ENCODE measurements at regions not wholly inside any gene's neighbourhood (a gene's known extent, or its start where the extent isn't known, plus 50 kb on each side); places are given as distances from the start of the nearest gene placed in this dataset.

DNA sequence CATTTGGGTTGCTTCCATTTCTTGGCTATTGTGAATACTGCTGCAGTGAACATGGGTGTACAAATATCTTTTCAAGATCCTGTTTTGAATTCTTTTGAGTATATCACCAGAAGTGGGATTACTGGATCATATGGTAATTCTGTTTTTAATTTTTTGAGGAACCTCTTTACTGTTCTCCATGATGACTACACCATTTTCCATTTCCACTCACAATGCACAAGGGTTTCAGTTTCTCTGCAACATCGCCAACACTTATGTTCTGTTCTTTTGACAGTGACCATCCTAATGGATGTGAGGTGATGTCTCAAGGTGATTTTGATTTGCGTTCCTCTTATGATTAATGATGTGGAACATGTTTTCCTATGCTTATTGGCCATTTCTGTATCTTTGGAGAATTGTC is 214.4 kb upstream of the ZFP64 start:
- no peak for DNase-seq

DNA sequence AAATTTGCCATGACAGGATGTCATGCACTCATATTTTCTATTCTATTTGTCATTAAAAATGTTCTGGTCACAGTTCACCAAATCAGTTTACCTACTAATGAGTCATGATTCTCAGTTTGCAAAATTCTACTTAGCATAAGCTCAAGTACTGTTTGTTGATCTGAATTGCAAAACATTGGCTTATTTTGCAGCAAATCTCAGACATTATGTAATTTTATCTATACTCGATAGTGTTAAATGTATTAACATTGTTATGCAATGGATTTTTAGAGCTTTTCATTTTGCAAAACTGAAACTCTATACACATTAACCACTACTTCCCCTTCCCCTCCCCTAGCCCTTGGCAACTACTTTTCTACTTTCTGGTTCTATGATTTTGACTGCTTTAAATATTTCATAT is 213.8 kb upstream of the ZFP64 start:
- no peak for DNase-seq

DNA sequence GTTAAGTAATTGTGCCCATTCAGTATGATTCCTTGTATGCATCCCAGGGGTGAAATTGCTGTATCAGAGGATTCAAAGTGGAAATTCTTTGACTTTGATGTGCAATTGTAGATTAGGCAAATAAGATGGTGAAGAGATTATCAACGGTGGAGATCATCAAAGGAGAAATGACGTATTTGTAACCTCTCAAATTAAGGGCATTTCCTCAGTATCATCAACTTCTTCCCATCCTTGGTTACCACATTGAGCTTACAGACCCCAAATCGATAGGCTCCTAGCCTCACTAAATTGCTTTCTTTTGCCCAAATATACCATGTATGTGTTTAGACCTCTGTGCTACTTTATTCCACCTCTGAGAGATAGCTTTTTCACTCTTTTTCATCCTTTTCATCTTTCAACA is 213.1 kb upstream of the ZFP64 start:
- DNase-seq, result no peak

DNA sequence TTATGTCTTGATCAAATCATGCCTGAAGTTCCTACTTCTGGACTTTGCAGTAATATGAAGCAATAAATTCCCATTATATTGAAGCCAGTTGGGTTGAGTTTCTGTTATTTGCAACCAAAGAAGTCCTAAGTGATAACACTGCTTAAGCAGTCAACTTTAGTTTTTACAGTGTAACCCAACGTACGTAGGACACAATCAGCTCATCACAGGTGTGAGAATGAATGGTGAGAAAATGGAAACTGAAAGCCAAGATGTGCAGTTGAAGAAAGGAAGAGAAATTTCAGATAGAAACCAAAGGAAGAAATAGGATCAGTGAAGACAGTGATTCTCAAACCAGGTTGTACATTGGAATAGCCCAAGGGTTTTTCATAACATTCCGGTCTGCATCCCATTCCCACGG is 211.4 kb upstream of the ZFP64 start:
- no peak for DNase-seq

DNA sequence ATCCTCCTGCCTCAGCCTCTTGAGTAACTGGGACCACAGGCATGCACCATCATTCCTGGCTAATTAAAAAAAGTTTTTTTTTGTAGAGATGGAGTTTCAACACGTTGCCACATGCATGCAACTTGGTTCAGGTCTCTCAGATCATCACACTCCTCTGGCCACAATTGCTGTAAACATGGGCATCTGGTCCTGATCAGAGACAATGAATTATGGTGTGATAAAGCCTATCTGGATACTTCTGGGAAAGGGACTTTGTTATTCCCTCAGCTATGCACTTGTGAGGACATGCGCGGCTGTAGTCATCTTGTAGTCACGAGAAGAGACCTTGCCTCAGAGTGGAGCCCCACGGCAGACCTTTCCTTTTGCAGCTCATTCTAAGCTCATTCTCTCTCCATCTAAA is 210.9 kb upstream of the ZFP64 start:
- DNase-seq, result no peak

DNA sequence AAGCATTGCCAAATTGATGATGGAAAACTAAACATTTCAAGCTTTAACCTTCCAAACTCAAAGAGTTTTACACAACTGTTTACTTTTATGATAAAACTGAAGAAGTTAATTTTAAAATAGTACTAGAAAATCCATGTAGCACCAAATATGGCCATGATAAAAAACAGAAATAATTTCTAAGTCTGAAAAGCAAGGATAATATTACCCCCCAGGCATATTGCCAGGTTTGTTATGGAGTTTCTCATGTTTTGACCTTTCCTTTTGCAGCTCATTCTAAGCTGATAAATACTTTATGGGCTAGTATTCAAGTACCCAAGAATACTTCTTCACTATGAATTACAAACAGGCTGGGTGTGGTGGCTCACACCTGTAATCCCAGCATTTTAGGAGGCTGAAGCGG is 209.9 kb upstream of the ZFP64 start:
- DNase-seq, result no peak

DNA sequence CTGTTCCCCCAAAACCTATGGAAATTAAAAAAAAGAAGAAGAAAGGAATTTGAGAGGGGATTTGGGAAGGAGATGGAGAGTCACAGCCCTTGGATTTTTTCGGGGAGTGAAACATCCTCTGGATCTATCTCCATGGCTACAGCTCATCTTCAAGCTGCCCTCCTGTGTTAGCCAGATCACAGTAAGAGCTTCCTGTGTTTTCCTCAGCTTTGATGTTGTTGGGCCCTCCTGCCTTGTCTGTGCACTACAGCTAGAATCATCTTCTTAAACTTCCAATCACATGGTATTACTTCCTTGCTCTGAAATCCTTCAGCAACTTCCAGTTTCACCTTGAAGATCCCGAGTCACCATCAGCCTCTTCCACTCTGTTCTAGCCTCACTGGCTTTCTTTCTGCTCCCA is 207.8 kb upstream of the ZFP64 start:
- no peak for DNase-seq

DNA sequence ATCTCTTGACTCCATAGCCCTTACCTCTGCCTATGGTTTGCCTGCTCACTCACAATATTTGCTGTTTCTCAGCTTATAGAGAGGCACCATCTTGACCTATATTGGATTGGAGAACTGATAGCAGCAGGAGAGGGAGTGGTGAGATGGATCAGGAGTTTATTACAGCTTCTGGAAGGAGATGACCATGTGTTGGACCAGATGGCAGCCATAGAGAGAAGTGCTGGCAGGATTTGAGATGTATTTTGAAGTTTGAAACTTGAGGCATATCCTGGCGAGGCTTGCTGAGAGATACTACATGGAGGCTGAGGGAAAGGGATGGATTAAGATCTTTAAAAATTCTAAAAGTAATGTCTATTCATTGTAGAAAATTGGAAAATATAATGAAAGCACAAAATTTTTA is 198.0 kb upstream of the ZFP64 start:
- no peak for DNase-seq

DNA sequence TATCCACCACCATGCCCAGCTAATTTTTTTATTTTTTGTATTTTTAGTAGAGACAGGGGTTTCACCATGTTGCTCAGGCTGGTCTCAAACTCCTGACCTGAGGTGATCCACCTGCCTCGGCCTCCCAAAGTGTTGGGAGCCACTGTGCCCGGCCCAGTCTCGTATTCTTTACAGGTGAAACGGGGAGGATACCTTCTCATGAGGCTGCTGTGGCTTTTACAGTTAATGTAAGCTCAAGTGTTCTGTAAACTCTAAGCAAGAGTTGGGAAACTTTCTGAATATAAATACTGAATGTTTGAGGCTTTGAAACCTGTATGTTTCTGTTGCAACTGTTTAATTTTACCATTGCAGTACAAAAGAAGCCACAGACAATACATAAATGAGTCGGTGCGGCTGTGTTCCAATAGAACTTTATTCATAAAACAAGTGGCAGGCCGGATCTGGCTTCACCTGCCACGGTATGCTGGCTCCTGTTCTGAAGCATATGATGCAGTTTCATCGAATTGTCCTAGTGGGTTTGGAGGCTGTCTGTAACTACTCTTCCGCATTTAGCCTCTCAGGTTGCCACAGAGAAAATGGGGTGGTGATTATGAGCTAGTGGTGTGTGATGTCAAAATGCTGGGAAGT is 192.5 kb upstream of the ZFP64 start:
- DNase-seq, result no peak

DNA sequence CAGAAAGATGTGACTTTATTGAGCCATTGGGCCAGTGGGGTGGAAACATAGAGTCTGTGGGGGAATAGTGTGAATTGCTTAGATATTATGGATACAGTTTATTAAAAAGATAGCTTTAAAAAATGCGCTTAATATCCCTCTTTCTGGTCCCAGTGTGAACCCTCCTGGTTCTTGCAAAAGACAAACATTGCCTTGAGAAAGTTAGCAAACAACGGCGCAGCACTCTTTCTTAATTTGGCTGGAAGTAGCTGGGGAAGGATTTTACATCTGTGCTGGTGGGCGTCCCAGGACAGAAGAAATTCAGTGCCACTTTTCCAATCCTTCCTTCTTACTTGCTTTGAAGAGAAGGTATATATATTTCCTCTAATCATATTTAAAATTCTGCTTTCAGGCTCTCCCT is 191.4 kb upstream of the ZFP64 start:
- no peak for DNase-seq

DNA sequence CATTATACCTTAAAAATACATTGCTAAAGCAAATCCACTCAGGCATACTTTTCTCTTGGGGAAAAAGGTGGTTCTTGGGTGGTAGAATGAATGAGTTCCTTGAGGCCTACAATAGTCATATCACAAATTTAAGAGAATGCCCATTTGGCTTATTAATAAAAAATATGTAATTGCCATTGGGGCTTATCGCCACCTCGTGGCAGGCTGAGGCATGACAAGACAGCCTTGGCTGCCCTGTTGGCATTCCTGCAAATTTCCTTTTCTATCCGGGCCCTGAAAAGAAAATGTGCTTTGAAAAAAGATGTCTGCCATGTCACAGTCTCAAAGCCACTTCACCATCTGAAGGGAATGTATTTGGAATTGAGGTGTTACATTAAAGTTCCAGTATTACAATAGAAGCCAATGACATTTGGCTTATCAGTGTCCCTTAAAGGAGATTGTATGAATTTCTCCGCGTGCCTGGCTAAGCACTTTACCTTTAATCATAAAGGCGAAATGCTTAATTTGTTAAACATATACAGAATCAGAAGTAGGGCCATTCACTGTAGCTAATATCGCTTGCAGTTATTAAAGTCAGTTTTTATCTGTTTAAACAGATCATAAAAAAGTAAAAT is 188.3 kb upstream of the ZFP64 start:
- peak in 7 of 56 donors; percentile 0 to 9 (median 1) for DNase-seq

DNA sequence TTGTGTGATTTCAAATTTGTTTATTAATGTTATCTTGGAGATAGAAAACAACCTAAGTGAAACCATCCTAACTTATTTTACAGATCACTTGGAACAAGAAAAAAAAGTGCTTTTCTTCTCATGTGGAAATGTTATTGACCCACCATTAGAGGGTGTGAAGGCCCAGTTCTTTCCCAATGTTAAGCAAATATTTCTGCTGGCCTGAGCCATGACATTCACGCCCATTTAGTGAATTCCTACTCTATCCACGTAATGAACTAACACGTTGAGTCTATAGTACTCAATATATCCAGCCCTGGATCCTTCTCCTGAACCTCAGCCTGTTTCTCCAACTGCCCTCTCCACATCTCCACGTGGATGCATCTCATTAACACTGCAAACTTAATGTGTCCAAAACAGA is 180.6 kb upstream of the ZFP64 start:
- DNase-seq, result no peak

DNA sequence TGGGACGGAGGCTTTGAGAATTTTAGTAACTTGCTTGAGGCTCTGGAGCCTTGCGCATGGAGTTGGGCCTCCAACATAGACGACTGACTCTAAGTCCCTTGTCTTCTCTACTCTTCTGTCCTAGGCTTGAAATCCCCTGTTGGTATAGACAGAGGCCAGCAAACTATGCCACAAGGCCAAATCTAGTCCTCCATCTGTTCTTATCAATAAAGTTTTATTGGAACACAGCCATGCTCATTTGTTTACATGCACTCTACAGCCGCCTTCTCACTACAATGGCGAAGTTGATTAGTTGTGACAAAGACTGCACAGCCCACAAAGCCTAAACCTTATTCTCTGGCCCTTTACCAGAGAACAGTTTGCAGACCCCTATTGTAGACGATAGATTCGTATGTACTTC is 174.1 kb upstream of the ZFP64 start:
- DNase-seq, result no peak

DNA sequence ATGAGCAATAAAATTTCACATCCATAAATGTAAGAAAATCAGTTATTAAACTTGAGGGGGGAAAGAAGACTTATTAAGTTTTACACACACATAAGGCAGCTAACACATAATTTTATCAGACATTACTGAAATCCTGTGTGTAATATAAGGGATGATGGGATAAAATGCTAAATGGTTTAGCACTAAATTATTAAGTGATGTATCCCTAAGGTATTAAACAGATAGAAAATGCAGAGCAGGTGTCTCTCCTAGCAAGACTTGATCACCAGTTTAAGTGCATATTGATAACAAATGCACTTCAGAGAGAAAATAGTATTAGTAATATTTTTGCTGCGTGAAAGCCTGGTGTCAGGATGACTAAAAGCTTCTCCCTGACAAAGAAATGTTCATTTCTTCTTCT is 172.8 kb upstream of the ZFP64 start:
- DNase-seq, result no peak

DNA sequence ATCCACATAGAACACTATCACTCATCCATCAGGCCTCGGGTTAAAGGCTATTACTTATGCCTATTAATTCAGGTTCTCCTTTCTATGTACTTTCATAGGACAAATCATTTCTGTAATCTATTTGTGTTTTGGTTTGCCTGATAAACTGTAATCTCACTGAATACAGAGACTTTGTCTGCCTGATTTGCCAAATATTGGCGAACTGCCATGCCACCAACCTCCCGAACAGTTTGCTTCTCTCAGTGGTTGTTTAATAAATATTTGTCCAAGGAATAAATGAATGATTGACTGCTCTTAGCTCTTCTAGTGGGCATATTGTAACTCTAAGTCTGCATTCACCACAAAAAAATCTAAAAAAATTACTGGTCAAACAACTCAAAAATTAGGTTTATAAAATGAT is 170.1 kb upstream of the ZFP64 start:
- DNase-seq, result no peak

DNA sequence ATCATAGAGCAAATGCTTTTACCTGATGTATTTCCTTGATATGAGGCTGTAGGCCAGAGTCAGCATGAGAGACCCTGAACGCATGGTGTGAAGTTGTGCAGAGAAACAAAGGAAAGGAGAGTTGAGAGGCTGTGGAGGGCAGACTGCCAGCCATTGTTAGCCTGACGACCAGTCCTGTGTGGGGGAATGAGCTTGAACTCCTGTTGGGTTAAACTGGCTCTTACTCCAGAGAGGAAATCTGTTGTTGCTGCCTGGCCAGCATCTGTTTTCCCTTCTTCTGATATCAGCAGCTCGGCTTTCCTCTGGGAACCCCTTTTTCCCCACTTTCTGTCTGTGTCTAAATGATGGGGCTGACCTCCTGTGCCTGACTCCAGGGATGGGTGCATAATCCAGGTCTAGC is 158.2 kb upstream of the ZFP64 start:
- no peak for DNase-seq

DNA sequence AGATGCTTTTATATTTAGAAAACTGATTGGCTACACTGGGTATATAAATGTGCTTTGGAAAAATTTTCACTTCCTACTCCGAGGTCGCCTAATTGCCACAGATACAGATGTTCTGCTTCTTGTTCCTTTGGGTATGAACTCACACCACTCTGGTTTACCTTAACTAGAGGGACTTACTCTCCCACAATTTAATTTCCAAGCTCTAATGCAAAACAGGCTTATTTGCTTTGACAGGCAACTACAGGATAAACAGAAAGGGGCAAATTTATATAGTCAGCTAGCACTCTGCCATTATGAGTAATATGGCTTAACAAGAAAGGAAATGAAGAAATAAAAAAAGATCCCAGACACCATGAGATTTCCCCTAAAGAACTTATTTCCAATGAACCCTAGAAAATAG is 156.9 kb upstream of the ZFP64 start:
- DNase-seq, result no peak

DNA sequence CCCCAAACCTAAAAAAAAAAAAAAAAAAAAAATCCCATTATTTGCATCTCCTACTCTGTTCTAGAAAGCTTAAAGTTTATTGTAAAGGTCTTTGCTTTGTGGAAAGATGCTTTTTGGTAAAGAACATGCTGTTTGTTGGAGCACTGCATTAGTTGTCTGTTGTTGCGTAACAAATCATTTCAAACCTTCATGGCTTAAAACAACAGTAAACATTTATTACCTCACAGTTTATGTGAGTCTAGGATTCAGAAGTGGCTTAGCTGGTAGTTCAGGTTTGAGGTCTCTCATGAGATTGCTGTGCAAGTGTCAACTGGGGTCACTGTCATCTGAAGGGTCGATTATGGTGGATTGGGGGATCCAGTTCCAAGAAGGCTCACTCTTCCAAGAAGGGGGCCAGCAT is 155.2 kb upstream of the ZFP64 start:
- no peak for DNase-seq

DNA sequence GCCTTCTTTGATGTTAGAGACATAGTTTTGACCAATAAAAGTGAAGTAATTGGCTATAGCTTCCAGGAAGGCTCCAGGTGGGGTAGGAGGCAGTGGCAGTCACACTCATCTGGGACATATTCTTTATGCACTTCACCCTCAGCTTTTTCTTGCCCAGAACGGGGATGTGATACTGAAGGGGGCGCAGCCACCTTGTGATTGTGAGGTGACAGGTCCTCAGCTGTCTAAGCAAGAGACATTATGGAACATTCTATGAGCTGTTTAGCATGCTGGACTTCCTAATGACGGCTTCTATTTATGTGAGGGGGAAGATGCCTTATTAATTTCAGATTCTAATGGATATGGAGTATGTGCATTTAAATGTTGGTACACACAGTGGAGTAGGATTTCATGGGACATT is 151.3 kb upstream of the ZFP64 start:
- DNase-seq, result no peak

DNA sequence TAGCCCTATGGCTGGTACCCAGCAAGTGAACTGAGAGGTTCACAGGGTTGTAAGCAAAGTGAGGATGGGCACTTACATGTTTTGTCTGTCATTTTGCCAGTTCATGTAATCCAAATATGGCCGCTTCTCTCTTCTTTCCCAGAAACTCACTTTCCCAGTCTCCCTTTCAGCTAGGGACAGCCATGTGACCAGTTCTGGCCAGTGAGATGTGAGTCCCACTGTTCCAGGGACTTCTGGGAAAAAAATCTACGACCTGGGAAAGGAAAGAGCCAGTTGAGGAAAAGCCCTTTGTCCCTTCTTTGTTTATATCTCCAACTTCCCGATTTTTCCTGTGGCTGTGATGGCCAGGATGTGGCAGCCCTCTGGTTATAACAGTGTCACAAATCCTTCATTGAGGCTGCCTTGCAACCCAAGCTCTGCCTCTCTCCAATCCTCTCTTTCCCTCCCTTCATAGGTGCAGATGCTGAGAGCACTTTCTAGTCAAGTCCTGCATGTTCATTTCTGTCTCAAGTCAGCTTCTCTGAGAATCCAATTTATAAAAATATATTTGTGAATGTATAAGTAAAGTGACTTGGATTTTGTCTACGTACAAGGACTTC is 148.6 kb upstream of the ZFP64 start:
- DNase-seq, result no peak

DNA sequence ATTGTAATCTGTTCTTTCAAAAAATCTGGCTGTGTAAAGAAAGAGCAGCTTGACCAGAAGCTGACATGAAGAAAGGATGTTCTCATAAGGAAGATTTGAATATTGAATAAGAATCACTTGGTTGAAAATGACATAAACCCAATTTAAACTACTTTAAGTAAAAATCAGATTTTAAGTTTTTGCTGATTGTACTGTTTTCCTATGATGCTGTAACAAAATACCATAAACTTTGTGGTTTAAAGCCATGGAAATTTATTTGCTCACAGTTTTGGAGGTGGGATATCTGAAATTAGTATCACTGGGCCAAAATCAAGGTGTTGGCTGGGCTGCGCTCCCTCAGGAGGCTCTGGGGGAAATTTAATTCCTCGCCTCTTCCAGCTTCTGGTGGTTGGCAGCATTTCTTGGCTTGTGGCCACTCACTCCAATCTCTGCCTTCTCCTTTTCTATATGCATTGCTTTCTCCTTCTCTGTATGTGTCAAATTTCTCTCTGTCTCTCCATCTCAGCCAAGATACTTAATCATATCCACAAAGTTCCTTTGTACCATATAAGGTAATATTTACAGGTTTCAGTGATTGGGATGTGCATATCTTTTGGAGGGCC is 141.2 kb upstream of the ZFP64 start:
- DNase-seq, result no peak

DNA sequence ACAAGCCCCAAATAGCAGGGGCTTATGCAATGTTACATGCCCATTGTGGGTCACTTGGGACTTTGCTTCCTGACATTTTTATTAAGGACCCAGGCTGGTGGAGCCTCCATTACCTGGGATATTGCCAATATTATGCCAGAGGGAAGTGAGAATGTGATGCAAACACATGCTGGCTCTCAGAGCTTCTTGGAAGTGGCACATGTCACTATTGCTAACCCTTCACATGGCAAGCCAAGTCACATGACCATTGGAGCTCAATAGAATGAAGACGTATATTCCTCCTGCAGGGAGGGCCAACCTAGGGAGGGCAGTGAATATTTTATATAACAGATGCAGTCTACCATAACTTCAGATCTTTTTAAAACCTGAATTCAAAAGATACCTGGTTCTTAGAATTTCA is 140.7 kb upstream of the ZFP64 start:
- no peak for DNase-seq

DNA sequence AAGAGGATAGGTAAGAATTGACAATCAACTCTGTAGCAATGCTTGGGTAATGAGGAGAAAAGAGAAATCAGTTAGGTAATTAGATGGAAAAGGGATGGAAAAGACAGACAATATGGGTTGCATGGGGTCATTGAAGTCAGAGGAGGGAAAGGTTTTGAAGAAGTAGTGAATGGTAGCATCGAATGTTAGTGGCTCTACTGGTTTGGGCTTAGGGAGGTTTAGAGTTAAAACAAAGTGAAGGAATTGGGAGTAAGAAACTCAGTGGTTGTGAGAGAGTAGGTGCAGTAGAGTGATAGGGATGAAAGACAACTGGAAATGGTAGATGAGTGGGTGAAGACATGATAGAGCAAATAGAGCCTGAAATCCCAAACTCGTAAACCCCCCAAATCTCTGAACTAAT is 140.1 kb upstream of the ZFP64 start:
- DNase-seq, result no peak
